HCT116 (cell line): ENCODE measurements at regions not wholly inside any gene's neighbourhood (a gene's known extent, or its start where the extent isn't known, plus 50 kb on each side); places are given as distances from the start of the nearest gene placed in this dataset.

ENCODE experiments used
- CEBPB ChIP-seq: IDR thresholded peaks from 2 replicates; pipeline ENCODE4 v1.6.1; 2012; ENCODE audit warnings: low read depth
- CTCF ChIP-seq, 3 experiments: fragments of 200-600 bp in 1 of 3; sonication (generic) in 1 of 3; IDR thresholded peaks in 2 of 3; conservative IDR thresholded peaks in 1 of 3; 2 replicates each; pipeline ENCODE4 v1.5.1; 2012 to 2017; ENCODE audit warnings: low read depth in 2 of 3, low read length in 2 of 3, antibody characterized with exemption in 1 of 3, borderline replicate concordance in 1 of 3, control low read depth in 1 of 3, mild to moderate bottlenecking in 1 of 3, mixed read lengths in 1 of 3, mixed run types in 1 of 3, moderate library complexity in 1 of 3; ENCODE audit not compliant: insufficient read depth in 1 of 3
- ELF1 ChIP-seq: IDR thresholded peaks from 2 replicates; pipeline ENCODE4 v1.6.1; 2012; ENCODE audit warnings: low read depth, borderline replicate concordance
- EZH2 ChIP-seq: fragments of 200-600 bp; sonication (generic); IDR thresholded peaks from 2 replicates; pipeline ENCODE4 v1.6.1; 2017; ENCODE audit warnings: antibody characterized with exemption, mixed run types
- EZH2phosphoT487 ChIP-seq: fragments of 200-600 bp; IDR thresholded peaks from 2 replicates; pipeline ENCODE4 v1.6.1; 2018; ENCODE audit warnings: antibody characterized with exemption, borderline replicate concordance
- POLR2A ChIP-seq: IDR thresholded peaks from 2 replicates; pipeline ENCODE4 v1.7.0; 2011; ENCODE audit warnings: borderline replicate concordance; ENCODE audit not compliant: insufficient read depth, insufficient read length; ENCODE audit errors: extremely low read depth
- POLR2AphosphoS5 ChIP-seq: IDR thresholded peaks from 2 replicates; pipeline ENCODE4 v1.6.1; 2011; ENCODE audit warnings: mild to moderate bottlenecking, low read depth, low read length, moderate library complexity
- RAD21 ChIP-seq: IDR thresholded peaks from 2 replicates; pipeline ENCODE4 v1.6.1; 2012; ENCODE audit warnings: low read depth, mild to moderate bottlenecking
- REST ChIP-seq: IDR thresholded peaks from 2 replicates; pipeline ENCODE4 v1.6.1; 2012; ENCODE audit warnings: low read depth
- YY1 ChIP-seq: IDR thresholded peaks from 2 replicates; pipeline ENCODE4 v1.6.1; 2011; ENCODE audit warnings: low read length, low read depth, moderate library complexity, mild to moderate bottlenecking; ENCODE audit not compliant: insufficient replicate concordance; ENCODE audit errors: extremely low read depth
- ZNF274 ChIP-seq: fragments of 200-500 bp; sonication (Bioruptor generic); IDR thresholded peaks from 2 replicates; pipeline ENCODE4 v1.6.1; 2014; ENCODE audit warnings: mild to moderate bottlenecking, low read depth, low read length, inconsistent platforms

GRCh38 chr1:232310541-232310940 is 319.4 kb downstream of the SIPA1L2 start:
- TF ChIP-seq EZH2 (no peak), CTCF (IDR thresholded peaks at IDR 0.05 in 2 of 3, conservative IDR thresholded peaks at IDR 0.05 in 1 of 3; ENCODE audit: borderline replicate concordance in 1 of 3, insufficient read depth in 1 of 3, low read depth in 2 of 3, low read length in 2 of 3) (no peak), EZH2phosphoT487 (no peak), POLR2A (no peak), YY1 (no peak), REST (no peak), POLR2AphosphoS5 (no peak), ELF1 (no peak), ZNF274 (no peak), CEBPB (no peak), RAD21 (no peak)
